ENCODE measurements at regions not wholly inside any gene's neighbourhood (a gene's known extent, or its start where the extent isn't known, plus 50 kb on each side); places are given as distances from the start of the nearest gene placed in this dataset.

- TF ChIP-seq CTCF (IDR thresholded peaks at IDR 0.05) = no peak
- TF ChIP-seq POLR2A (IDR thresholded peaks at IDR 0.05) = no peak
Observed at GRCh38 chr3:177693616-177694264, 496.5 kb upstream of the TBL1XR1 start.

All from thyroid gland (tissue), 4 donors.